Neuronal stem cell (in vitro differentiated cells): ENCODE measurements at regions not wholly inside any gene's neighbourhood (a gene's known extent, or its start where the extent isn't known, plus 50 kb on each side); places are given as distances from the start of the nearest gene placed in this dataset.

ENCODE experiments used
- DNase-seq: peaks from one replicate; pipeline ENCODE4 v3.0.0-alpha.2; 2013; ENCODE audit warnings: low spot score
- H2AFZ ChIP-seq: one replicate; pipeline ENCODE4 v1.6.1; 2013; ENCODE audit warnings: mild to moderate bottlenecking, low read length, inconsistent platforms
- H2AK5ac ChIP-seq: 2 replicates; pipeline ENCODE4 v1.6.1; 2013; ENCODE audit warnings: low read depth, mild to moderate bottlenecking, inconsistent platforms, low read length, moderate library complexity, mixed read lengths
- H2BK120ac ChIP-seq: 2 replicates; pipeline ENCODE4 v1.6.1; 2013; ENCODE audit warnings: low read depth, mild to moderate bottlenecking, inconsistent platforms, low read length, moderate library complexity, mixed read lengths
- H2BK12ac ChIP-seq: one replicate; pipeline ENCODE4 v1.6.1; 2013; ENCODE audit warnings: low read length, inconsistent platforms
- H2BK15ac ChIP-seq: 2 replicates; pipeline ENCODE4 v1.6.1; 2013; ENCODE audit warnings: mild to moderate bottlenecking, low read length, inconsistent platforms, mixed read lengths
- H2BK5ac ChIP-seq: one replicate; pipeline ENCODE4 v1.6.1; 2013; ENCODE audit warnings: inconsistent platforms, mild to moderate bottlenecking, low read length, moderate library complexity
- H3K14ac ChIP-seq: one replicate; pipeline ENCODE4 v1.6.1; 2013; ENCODE audit warnings: low read length, inconsistent platforms
- H3K18ac ChIP-seq: 2 replicates; pipeline ENCODE4 v1.6.1; 2013; ENCODE audit warnings: low read length, inconsistent platforms
- H3K23ac ChIP-seq: 2 replicates; pipeline ENCODE4 v1.6.1; 2013; ENCODE audit warnings: low read depth, mild to moderate bottlenecking, mixed read lengths, low read length, inconsistent platforms; ENCODE audit not compliant: poor library complexity
- H3K27ac ChIP-seq: replicated peaks from 3 replicates; pipeline ENCODE4 v1.5.1; 2013; ENCODE audit warnings: low read length, inconsistent platforms
- H3K27me3 ChIP-seq, 3 experiments: 2 replicates each; pipeline ENCODE4 v1.6.1; 2013; ENCODE audit warnings: low read length in 3 of 3, mild to moderate bottlenecking in 2 of 3, inconsistent platforms in 1 of 3, low read depth in 1 of 3, mixed read lengths in 1 of 3, moderate library complexity in 1 of 3; ENCODE audit not compliant: control insufficient read depth in 3 of 3, insufficient read depth in 3 of 3
- H3K36me3 ChIP-seq, 2 donors: replicated peaks in 1 of 2; 2 replicates each; pipeline ENCODE4 v1.6.1; 2013; ENCODE audit warnings: low read length in 2 of 2; ENCODE audit not compliant: control insufficient read depth in 2 of 2, insufficient read depth in 2 of 2
- H3K4ac ChIP-seq: 2 replicates; pipeline ENCODE4 v1.6.1; 2013; ENCODE audit warnings: inconsistent platforms, mild to moderate bottlenecking, low read length, moderate library complexity
- H3K4me1 ChIP-seq, 2 donors: 1 replicate in 1 of 2; 2 replicates in 1 of 2; pipeline ENCODE4 v1.6.1; 2013; ENCODE audit warnings: low read length in 2 of 2, low read depth in 1 of 2; ENCODE audit not compliant: control insufficient read depth in 2 of 2, insufficient read depth in 1 of 2
- H3K4me2 ChIP-seq: one replicate; pipeline ENCODE4 v1.6.1; 2013; ENCODE audit warnings: mild to moderate bottlenecking, low read length, inconsistent platforms; ENCODE audit not compliant: insufficient read depth, poor library complexity, severe bottlenecking
- H3K4me3 ChIP-seq, 2 donors: 2 replicates each; pipeline ENCODE4 v1.5.1; 2013; ENCODE audit warnings: low read length in 2 of 2, mild to moderate bottlenecking in 2 of 2, inconsistent platforms in 1 of 2, moderate library complexity in 1 of 2
- H3K79me1 ChIP-seq: one replicate; pipeline ENCODE4 v1.6.1; 2013; ENCODE audit warnings: low read depth, mild to moderate bottlenecking, inconsistent platforms, low read length, moderate library complexity
- H3K9ac ChIP-seq: one replicate; pipeline ENCODE4 v1.6.1; 2013; ENCODE audit warnings: mild to moderate bottlenecking, low read depth, low read length, inconsistent platforms; ENCODE audit not compliant: poor library complexity
- H3K9me3 ChIP-seq, 2 donors: replicated peaks in 1 of 2; 2 replicates each; pipeline versions ENCODE3 to v1.6.1; 2013; ENCODE audit warnings: low read length in 2 of 2, mild to moderate bottlenecking in 2 of 2, inconsistent platforms in 1 of 2, low read depth in 1 of 2, mixed read lengths in 1 of 2, moderate library complexity in 1 of 2; ENCODE audit not compliant: control insufficient read depth in 2 of 2, insufficient read depth in 1 of 2
- H4K8ac ChIP-seq: one replicate; pipeline ENCODE4 v1.6.1; 2013; ENCODE audit warnings: low read depth, mild to moderate bottlenecking, inconsistent platforms, low read length, moderate library complexity
- H4K91ac ChIP-seq: one replicate; pipeline ENCODE4 v1.6.1; 2013; ENCODE audit warnings: low read length, low read depth, mild to moderate bottlenecking, inconsistent platforms; ENCODE audit not compliant: poor library complexity
- WGBS, 2 donors: extraction: QIAGEN DNeasy Blood & Tissue Kit; methylation state at CpG; one replicate each; pipeline ENCODE4 v1.1.7; 2013; ENCODE audit warnings: missing lambda C conversion rate in 2 of 2, mixed read lengths in 1 of 2; ENCODE audit not compliant: insufficient read length in 2 of 2, insufficient replicate concordance in 1 of 2; ENCODE audit errors: extremely low coverage in 2 of 2; 5-methylcytosine and 5-hydroxymethylcytosine counted together

- Histone ChIP-seq H4K8ac (no peak overlapping the region), H2BK12ac (no peak overlapping the region), H3K27me3 (no peaks in the 10 kb centered on the region), H3K18ac (no peak overlapping the region), H3K4ac (no peak overlapping the region), H2BK15ac (no peak overlapping the region), H3K9me3 (peaks cover 0 to 1% of the 10 kb centered on the region in 2 donors), H3K4me2 (no peak overlapping the region), H3K4me1 (no peaks in the 10 kb centered on the region), H3K36me3 (no peaks in the 10 kb centered on the region), H2BK120ac (no peak overlapping the region), H3K23ac (no peak overlapping the region), H3K4me3 (no peak overlapping the region), H3K9ac (no peak overlapping the region), H3K79me1 (no peaks in the 10 kb centered on the region), H3K14ac (no peak overlapping the region), H3K27ac (no peak overlapping the region), H2BK5ac (no peak overlapping the region), H2AK5ac (no peak overlapping the region), H4K91ac (no peak overlapping the region), H2AFZ (no peak overlapping the region)
- no peak for DNase-seq
- no CpG with 5 or more reads among the region's 2 CpGs for WGBS, 2 donors
Measured at GRCh38 chr1:164093543-164093942, 465.4 kb upstream of the PBX1 start.

DNA sequence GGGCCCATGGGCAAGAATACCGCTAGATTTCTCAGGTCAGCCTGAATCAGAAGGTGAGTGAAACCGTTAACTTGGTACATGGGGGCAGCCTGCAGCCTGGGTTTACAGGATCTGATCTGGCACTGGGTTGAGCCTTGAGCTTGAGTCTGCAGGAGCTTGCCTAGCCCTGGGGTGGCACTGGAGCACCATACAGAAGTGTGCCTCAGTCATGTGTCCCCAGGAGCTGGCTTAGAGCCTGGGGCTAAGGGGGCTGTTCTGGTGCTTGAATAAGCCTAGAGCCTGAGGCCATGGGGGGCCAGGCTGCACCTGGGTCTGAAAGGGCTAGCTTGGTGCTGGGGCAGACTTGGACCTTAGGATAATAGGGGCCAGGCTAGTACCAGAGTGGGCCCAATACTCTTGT is 457.2 kb upstream of the PBX1 start:
- Histone ChIP-seq H3K23ac (no peak overlapping the region), H2BK12ac (no peak overlapping the region), H3K27ac (no peak overlapping the region), H3K27me3 (no peaks in the 10 kb centered on the region), H3K36me3 (no peaks in the 10 kb centered on the region), H3K4ac (no peak overlapping the region), H2AK5ac (no peak overlapping the region), H3K14ac (no peak overlapping the region), H3K9me3 (no peaks in the 10 kb centered on the region), H2BK5ac (no peak overlapping the region), H3K79me1 (no peaks in the 10 kb centered on the region), H3K9ac (no peak overlapping the region), H2BK15ac (no peak overlapping the region), H4K91ac (no peak overlapping the region), H3K18ac (no peak overlapping the region), H3K4me3 (no peak overlapping the region), H2BK120ac (no peak overlapping the region), H4K8ac (no peak overlapping the region), H3K4me1 (no peaks in the 10 kb centered on the region), H3K4me2 (no peak overlapping the region), H2AFZ (no peak overlapping the region)
- no CpG with 5 or more reads among the region's 2 CpGs for WGBS, 2 donors
- DNase-seq: no peak

- Histone ChIP-seq H2BK12ac (no peak overlapping the region), H2AFZ (no peak overlapping the region), H3K36me3 (no peaks in the 10 kb centered on the region), H3K4me1 (no peaks in the 10 kb centered on the region), H3K27ac (no peak overlapping the region), H2BK5ac (no peak overlapping the region), H2BK120ac (no peak overlapping the region), H3K14ac (no peak overlapping the region), H3K27me3 (no peaks in the 10 kb centered on the region), H3K4me3 (no peak overlapping the region), H3K9ac (no peak overlapping the region), H4K91ac (no peak overlapping the region), H3K79me1 (no peaks in the 10 kb centered on the region), H3K4me2 (no peak overlapping the region), H3K4ac (no peak overlapping the region), H3K23ac (no peak overlapping the region), H2AK5ac (no peak overlapping the region), H3K9me3 (no peaks in the 10 kb centered on the region), H4K8ac (no peak overlapping the region), H2BK15ac (no peak overlapping the region), H3K18ac (no peak overlapping the region)
- no CpG with 5 or more reads among the region's 1 CpG for WGBS, 2 donors
- DNase-seq: no peak
Measured at GRCh38 chr1:164131949-164132348, 427.0 kb upstream of the PBX1 start.

DNA sequence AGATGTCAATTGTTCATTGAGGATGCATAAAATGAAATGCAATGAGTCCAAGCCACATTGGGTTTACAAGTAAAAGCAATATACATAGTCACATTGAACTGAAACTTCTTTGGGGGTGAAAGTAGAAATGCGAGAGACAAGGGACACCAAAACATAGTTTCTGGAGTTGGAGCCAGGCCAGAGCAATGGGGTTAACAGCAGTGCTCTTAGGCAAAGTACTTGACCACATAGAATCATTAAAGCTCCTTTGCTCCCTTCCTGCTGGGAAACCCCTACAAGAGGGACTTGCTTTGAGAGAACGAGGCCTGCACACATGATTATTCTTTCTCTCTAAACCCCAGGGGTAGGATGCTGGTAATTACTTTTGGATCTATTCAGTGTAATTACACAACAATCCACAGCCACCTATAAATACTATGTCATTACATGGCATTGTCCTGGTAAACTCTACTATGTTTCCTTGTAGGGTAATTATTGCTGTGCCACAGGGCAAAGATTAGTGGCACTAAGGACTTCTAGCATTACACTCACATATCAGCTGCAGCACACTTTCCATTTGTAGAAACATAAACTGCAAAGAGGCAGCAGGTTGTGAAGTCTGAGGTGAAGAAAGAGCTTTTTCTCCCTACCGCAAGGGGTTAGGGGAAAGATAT is 421.6 kb upstream of the PBX1 start:
- Histone ChIP-seq H3K79me1 (no peaks in the 10 kb centered on the region), H4K91ac (no peak overlapping the region), H3K4me1 (no peaks in the 10 kb centered on the region), H2BK5ac (no peak overlapping the region), H2AFZ (no peak overlapping the region), H3K14ac (no peak overlapping the region), H2BK12ac (no peak overlapping the region), H3K23ac (no peak overlapping the region), H3K18ac (no peak overlapping the region), H3K4ac (no peak overlapping the region), H3K36me3 (no peaks in the 10 kb centered on the region), H3K27me3 (no peaks in the 10 kb centered on the region), H4K8ac (no peak overlapping the region), H3K9me3 (no peaks in the 10 kb centered on the region), H2BK120ac (no peak overlapping the region), H3K9ac (no peak overlapping the region), H2BK15ac (no peak overlapping the region), H3K27ac (no peak overlapping the region), H3K4me3 (no peak overlapping the region), H2AK5ac (no peak overlapping the region), H3K4me2 (no peak overlapping the region)
- no peak for DNase-seq
- no CpG with 5 or more reads among the region's 3 CpGs for WGBS, 2 donors
